ENCODE measurements at regions not wholly inside any gene's neighbourhood (a gene's known extent, or its start where the extent isn't known, plus 50 kb on each side); places are given as distances from the start of the nearest gene placed in this dataset.
"Not testable (repeated sequence)": the region's sequence is repeated elsewhere in the genome, so short reads cannot be mapped to it uniquely, and the experiment has no call there.

DNA sequence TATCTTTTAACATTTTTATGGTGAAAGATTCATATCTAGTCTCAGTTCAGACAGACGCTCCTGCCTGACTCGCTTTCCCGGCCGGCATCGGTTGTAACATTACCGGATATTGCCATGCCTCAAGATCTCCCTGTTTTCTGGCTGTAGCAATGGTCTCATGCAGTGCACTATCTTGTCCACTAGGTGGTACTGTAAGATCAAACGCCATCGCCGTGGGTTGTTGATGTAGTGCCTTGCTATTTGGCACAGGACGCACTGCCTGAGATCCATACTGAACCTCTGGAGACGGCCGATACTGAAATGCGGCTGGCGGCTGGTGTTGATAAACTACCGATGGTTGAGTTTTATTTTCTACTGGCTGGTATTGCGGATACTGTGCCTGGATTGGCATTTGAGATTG is 75.9 kb upstream of the ZNF195 start:
- H3K9ac ChIP-seq (replicated peaks in 1 of 4; ENCODE audit: extremely low read depth in 1 of 4, low read depth in 3 of 4, low read length in 3 of 4); POLR2A ChIA-PET (ENCODE audit: partially characterized antibody); H4K91ac ChIP-seq (replicated peaks; ENCODE audit: insufficient read length, low read length); H2BK20ac ChIP-seq (ENCODE audit: low read length); H3K23ac ChIP-seq (ENCODE audit: insufficient read length); H3K4ac ChIP-seq (replicated peaks; ENCODE audit: insufficient read length, low read depth, low read length); H2AK5ac ChIP-seq (ENCODE audit: low read depth, low read length); H3K9me3 ChIP-seq (ENCODE audit: insufficient read depth in 2 of 2, low read depth in 1 of 2, low read length in 1 of 2); H2BK15ac ChIP-seq (ENCODE audit: low read length); H3K56ac ChIP-seq (replicated peaks; ENCODE audit: insufficient read length, low read depth, low read length); H2AFZ ChIP-seq (ENCODE audit: low read length); H3K27ac ChIP-seq (ENCODE audit: low read depth, low read length); H3K18ac ChIP-seq (ENCODE audit: extremely low read depth, low read length); H3K14ac ChIP-seq (ENCODE audit: insufficient read length); H2BK12ac ChIP-seq (ENCODE audit: low read depth, low read length); H2BK120ac ChIP-seq (replicated peaks; ENCODE audit: low read depth, low read length); H4K20me1 ChIP-seq (replicated peaks in 1 of 2; ENCODE audit: control insufficient read depth in 1 of 2, insufficient read depth in 2 of 2, low read length in 2 of 2); H3K23me2 ChIP-seq (ENCODE audit: low read depth, low read length); H3K4me2 ChIP-seq (ENCODE audit: insufficient read depth in 1 of 2, low read depth in 2 of 2, low read length in 2 of 2); H3K27me3 ChIP-seq (replicated peaks in 1 of 4; ENCODE audit: control insufficient read depth in 3 of 4, extremely low read depth in 1 of 4, insufficient read depth in 3 of 4, low read length in 3 of 4); FAIRE-seq; CTCF ChIA-PET (ENCODE audit: partially characterized antibody); H3K4me3 ChIP-seq (ENCODE audit: extremely low read depth in 1 of 4, insufficient read depth in 2 of 4, low read depth in 3 of 4, low read length in 4 of 4); H3K36me3 ChIP-seq (ENCODE audit: control insufficient read depth in 2 of 4, insufficient read depth in 4 of 4, low read length in 3 of 4); H3K4me1 ChIP-seq (replicated peaks in 1 of 4; ENCODE audit: control insufficient read depth in 3 of 4, insufficient read depth in 4 of 4, low read length in 3 of 4); H3K79me1 ChIP-seq (ENCODE audit: low read depth, low read length); H4K5ac ChIP-seq (ENCODE audit: insufficient read length, low read depth, low read length); H2BK5ac ChIP-seq (ENCODE audit: low read depth, low read length); H3K79me2 ChIP-seq (ENCODE audit: control insufficient read depth in 1 of 2, insufficient read depth in 2 of 2, low read length in 2 of 2); H4K8ac ChIP-seq (ENCODE audit: extremely low read depth, insufficient read depth, low read length): not testable (repeated sequence)
- DNase-seq (ENCODE audit: low read depth in 1 of 2, low spot score in 2 of 2): peak; percentile 25 to 60
- TF ChIP-seq, protein P1, sequence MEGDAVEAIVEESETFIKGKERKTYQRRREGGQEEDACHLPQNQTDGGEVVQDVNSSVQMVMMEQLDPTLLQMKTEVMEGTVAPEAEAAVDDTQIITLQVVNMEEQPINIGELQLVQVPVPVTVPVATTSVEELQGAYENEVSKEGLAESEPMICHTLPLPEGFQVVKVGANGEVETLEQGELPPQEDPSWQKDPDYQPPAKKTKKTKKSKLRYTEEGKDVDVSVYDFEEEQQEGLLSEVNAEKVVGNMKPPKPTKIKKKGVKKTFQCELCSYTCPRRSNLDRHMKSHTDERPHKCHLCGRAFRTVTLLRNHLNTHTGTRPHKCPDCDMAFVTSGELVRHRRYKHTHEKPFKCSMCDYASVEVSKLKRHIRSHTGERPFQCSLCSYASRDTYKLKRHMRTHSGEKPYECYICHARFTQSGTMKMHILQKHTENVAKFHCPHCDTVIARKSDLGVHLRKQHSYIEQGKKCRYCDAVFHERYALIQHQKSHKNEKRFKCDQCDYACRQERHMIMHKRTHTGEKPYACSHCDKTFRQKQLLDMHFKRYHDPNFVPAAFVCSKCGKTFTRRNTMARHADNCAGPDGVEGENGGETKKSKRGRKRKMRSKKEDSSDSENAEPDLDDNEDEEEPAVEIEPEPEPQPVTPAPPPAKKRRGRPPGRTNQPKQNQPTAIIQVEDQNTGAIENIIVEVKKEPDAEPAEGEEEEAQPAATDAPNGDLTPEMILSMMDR (IDR thresholded peaks at IDR 0.05; ENCODE audit: control extremely low read depth in 1 of 3, insufficient read depth in 1 of 3, low read depth in 1 of 3, low read length in 3 of 3): peak; percentile 27 to 58 (median 41)
- 0 out of 2 replicates have a peak, but pooled peaks have one; percentile 10 for TF ChIP-seq YY1 (IDR thresholded peaks at IDR 0.05; ENCODE audit: low read depth, low read length)
- TF ChIP-seq RAD21 (IDR thresholded peaks at IDR 0.05 in 1 of 2, conservative IDR thresholded peaks at IDR 0.05 in 1 of 2; ENCODE audit: low read depth in 2 of 2, low read length in 2 of 2): peak; percentile 66 to 72
- WGBS, 2 experiments (ENCODE audit: extremely low coverage in 1 of 2, insufficient coverage in 1 of 2, insufficient read length in 1 of 2, insufficient replicate concordance in 2 of 2, low coverage in 1 of 2, low lambda C conversion rate in 2 of 2, missing lambda C conversion rate in 1 of 2): 30% methylated on average over 16 of the region's 16 CpGs; no CpG with 5 or more reads in 1 of the 2 experiments

Data from H1 (cell line).